MCF 10A (cell line): ENCODE measurements at regions not wholly inside any gene's neighbourhood (a gene's known extent, or its start where the extent isn't known, plus 50 kb on each side); places are given as distances from the start of the nearest gene placed in this dataset.

ENCODE experiments used
- BruUV-seq: library from RNA; stranded (reverse); fragments of 400-500 nt; replicated peaks from 2 replicates; lab custom pipeline; 2021; lab: Mats Ljungman, UMichigan
- CTCF ChIA-PET: fragments of 300-600 bp; sonication (Branson Sonifier 250); formaldehyde crosslinking; extraction: SDS; loops from one replicate; lab custom pipeline; 2021; ENCODE audit warnings: antibody characterized with exemption, inconsistent platforms; lab: Yijun Ruan, JAX
- POLR2A ChIA-PET: fragments of 300-600, 350-650 bp; sonication (Branson Sonifier 250); formaldehyde crosslinking; extraction: SDS; loops from one replicate; lab custom pipeline; 2020; ENCODE audit warnings: antibody characterized with exemption, inconsistent platforms; lab: Yijun Ruan, JAX
- DNase-seq: peaks from one replicate; pipeline ENCODE4 v3.0.0-alpha.2; 2018; ENCODE audit not compliant: unreplicated experiment
- H3K27ac Mint-ChIP-seq: one replicate; pipeline ENCODE4 v1.8.0; 2022; ENCODE audit warnings: mild to moderate bottlenecking, low read depth, mixed read lengths; ENCODE audit not compliant: unreplicated experiment
- H3K27me3 Mint-ChIP-seq: one replicate; pipeline ENCODE4 v1.8.0; 2022; ENCODE audit warnings: mixed read lengths; ENCODE audit not compliant: insufficient read depth, unreplicated experiment
- H3K36me3 Mint-ChIP-seq: one replicate; pipeline ENCODE4 v1.8.0; 2022; ENCODE audit warnings: mild to moderate bottlenecking, moderate library complexity, mixed read lengths; ENCODE audit not compliant: insufficient read depth, unreplicated experiment
- H3K4me1 Mint-ChIP-seq: one replicate; pipeline ENCODE4 v1.8.0; 2022; ENCODE audit warnings: mixed read lengths; ENCODE audit not compliant: insufficient read depth, unreplicated experiment
- H3K4me3 Mint-ChIP-seq: one replicate; pipeline ENCODE4 v1.8.0; 2022; ENCODE audit warnings: mild to moderate bottlenecking, moderate library complexity, mixed read lengths; ENCODE audit not compliant: unreplicated experiment
- H3K9me3 Mint-ChIP-seq: one replicate; pipeline ENCODE4 v1.8.0; 2022; ENCODE audit warnings: mixed read lengths; ENCODE audit not compliant: unreplicated experiment
- intact Hi-C: fragments of 100-400 bp; cut with micrococcal nuclease; formaldehyde crosslinking; loops from 2 replicates; pipeline ENCODE4 v1.14.1; 2022
- TF ChIP-seq, protein P1 (sequence below): fragments of 200-600 bp; IDR thresholded peaks from one replicate; pipeline ENCODE4 v1.8.0; 2022; ENCODE audit warnings: antibody characterized with exemption, mild to moderate bottlenecking; ENCODE audit not compliant: unreplicated experiment

DNA sequence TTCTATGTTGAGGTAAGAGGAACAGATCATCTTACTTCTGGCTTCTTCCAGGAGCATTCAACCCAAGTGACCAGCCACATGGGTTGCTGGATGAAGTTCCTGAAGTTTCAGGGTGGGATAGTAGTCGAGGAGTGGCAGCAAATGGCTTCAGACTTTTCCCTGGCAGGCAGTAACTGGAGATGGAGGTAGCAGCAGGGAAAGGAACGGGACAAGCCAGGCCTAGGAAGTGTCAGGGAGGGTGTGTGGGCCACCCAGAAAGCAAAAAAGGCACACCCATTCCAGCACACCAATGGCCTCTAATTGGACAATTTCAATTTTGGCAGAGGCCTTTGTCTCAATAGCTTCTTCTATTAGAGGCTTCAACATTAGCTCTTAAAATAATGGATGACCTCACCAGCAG is 498.6 kb upstream of the ATP11B start:
- TF ChIP-seq, protein P1, sequence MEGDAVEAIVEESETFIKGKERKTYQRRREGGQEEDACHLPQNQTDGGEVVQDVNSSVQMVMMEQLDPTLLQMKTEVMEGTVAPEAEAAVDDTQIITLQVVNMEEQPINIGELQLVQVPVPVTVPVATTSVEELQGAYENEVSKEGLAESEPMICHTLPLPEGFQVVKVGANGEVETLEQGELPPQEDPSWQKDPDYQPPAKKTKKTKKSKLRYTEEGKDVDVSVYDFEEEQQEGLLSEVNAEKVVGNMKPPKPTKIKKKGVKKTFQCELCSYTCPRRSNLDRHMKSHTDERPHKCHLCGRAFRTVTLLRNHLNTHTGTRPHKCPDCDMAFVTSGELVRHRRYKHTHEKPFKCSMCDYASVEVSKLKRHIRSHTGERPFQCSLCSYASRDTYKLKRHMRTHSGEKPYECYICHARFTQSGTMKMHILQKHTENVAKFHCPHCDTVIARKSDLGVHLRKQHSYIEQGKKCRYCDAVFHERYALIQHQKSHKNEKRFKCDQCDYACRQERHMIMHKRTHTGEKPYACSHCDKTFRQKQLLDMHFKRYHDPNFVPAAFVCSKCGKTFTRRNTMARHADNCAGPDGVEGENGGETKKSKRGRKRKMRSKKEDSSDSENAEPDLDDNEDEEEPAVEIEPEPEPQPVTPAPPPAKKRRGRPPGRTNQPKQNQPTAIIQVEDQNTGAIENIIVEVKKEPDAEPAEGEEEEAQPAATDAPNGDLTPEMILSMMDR = no peak
- no peaks in the 10 kb centered on the region for H3K36me3 Mint-ChIP-seq
- DNase-seq = no peak
- H3K27ac Mint-ChIP-seq = no peak overlapping the region
- intact Hi-C loops = no loop called here
- no peak overlapping the region for H3K4me3 Mint-ChIP-seq
- H3K27me3 Mint-ChIP-seq = no peaks in the 10 kb centered on the region
- H3K4me1 Mint-ChIP-seq = no peaks in the 10 kb centered on the region
- ChIA-PET CTCF (no interaction called here), POLR2A (interaction anchor here (0.6 to 1.0 kb wide), 3 partner anchors 8 to 12 kb away, joined by 3 read pairs; no protein-coding TSS in a partner anchor)
- BruUV-seq = no TSS peak
- H3K9me3 Mint-ChIP-seq = no peaks in the 10 kb centered on the region

DNA sequence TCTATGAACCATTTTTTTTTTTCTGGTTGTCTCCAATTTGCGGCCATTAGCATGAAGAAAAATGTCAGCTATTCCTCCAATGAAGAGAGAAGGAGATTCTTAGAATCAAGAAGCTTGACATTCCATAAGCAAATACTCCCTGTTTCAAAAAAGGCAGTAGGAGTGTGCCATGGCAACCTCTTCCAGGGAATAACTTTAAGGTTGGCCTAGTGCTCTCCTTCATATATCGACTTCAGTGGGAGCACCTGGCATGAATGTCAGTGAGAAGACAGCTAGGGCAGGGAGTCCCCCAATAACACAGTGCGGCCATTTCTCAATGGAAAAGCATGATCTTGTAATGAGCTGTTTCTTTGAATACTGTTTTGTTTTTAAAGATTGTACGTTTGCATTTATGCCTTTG is 493.0 kb upstream of the ATP11B start:
- H3K27ac Mint-ChIP-seq = no peak overlapping the region
- no peaks in the 10 kb centered on the region for H3K27me3 Mint-ChIP-seq
- DNase-seq = no peak
- no peaks in the 10 kb centered on the region for H3K9me3 Mint-ChIP-seq
- no peak overlapping the region for H3K4me3 Mint-ChIP-seq
- no TSS peak for BruUV-seq
- H3K36me3 Mint-ChIP-seq = no peaks in the 10 kb centered on the region
- TF ChIP-seq, protein P1 = no peak
- no peaks in the 10 kb centered on the region for H3K4me1 Mint-ChIP-seq
- ChIA-PET CTCF (interaction anchor here (0.9 kb wide), 1 partner anchor 18 kb away, joined by 3 read pairs; no protein-coding TSS in a partner anchor), POLR2A (interaction anchor here (0.7 kb wide), 1 partner anchor 88 kb away, joined by 3 read pairs; no protein-coding TSS in a partner anchor)
- intact Hi-C loops = no loop called here

DNA sequence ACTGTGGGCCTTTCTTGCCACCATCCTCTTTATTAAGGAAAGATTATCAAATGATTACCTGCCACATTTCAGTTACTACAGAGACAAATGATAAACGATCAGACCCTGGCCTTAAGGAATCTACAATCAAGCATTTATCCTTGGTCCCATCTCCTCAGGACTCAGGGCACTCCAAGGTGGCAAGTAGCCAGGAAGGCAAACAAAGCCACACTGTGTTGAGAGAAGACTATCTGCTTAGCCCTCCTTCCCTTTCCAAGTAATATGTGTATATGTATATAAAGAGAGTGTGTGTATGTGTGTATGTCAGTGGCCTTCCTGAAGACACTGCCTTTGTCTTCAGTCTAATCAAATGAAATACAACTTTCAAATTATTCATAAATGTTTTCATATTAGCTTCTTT is 490.1 kb upstream of the ATP11B start:
- no TSS peak for BruUV-seq
- no peak for DNase-seq
- Mint-ChIP-seq H3K27ac (no peak overlapping the region), H3K9me3 (no peaks in the 10 kb centered on the region), H3K4me3 (no peak overlapping the region), H3K36me3 (no peaks in the 10 kb centered on the region), H3K4me1 (no peaks in the 10 kb centered on the region), H3K27me3 (no peaks in the 10 kb centered on the region)
- ChIA-PET CTCF (interaction anchor here (0.5 kb wide), 1 partner anchor 516 kb away, joined by 3 read pairs; no protein-coding TSS in a partner anchor), POLR2A (interaction anchor here (0.7 kb wide), 2 partner anchors 276 to 1567 kb away, joined by 3 read pairs; no protein-coding TSS in a partner anchor)
- TF ChIP-seq, protein P1 = no peak
- intact Hi-C loops = no loop called here

DNA sequence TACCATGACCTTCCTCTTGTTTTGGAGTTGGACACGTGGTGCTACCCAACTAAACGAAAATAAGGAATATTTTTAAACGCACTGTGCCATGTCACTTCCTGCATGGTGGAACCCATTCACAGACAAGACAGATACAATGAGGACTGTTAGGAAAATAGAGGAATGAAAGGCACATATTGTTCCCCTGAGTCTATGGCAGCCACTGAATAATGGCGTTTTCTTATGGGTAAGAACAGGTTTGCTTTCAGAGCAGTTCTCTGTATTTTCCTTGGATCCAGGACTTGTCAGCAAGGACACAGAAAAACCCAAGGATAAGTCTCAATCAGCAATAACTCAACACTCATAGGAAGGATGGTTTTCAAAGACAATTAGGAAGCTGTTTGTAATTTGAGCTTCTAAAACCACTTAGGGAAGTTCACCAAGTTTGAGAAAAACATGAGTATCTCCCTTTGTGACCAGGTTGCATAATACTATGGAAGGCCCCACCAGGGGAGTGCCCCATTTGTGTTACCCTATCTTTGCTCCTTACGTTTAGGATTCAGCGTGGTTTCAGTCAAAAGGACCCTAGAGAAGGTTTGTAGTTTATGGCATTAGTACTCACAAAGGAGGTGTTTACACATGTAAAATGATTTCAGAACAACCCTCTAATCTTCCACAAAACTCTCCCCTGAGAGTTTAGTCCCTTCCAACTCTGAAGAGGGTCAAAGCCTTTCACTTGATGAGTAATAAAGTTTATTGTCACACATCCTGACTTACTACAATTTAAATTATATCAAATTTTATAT is 487.2 kb upstream of the ATP11B start:
- intact Hi-C loops = no loop called here
- Mint-ChIP-seq H3K27me3 (no peaks in the 10 kb centered on the region), H3K4me3 (no peak overlapping the region), H3K4me1 (peaks cover 6% of the 10 kb centered on the region), H3K36me3 (no peaks in the 10 kb centered on the region), H3K9me3 (no peaks in the 10 kb centered on the region), H3K27ac (no peak overlapping the region)
- ChIA-PET POLR2A (interaction anchor here (0.6 to 0.7 kb wide), 2 partner anchors 70 to 1058 kb away, joined by 3 read pairs; no protein-coding TSS in a partner anchor), CTCF (interaction anchor here (1.4 kb wide), 1 partner anchor 13 kb away, joined by 5 read pairs; no protein-coding TSS in a partner anchor)
- no TSS peak for BruUV-seq
- no peak for DNase-seq
- TF ChIP-seq, protein P1 = no peak
